Liver (tissue), 8 donors: ENCODE measurements at regions not wholly inside any gene's neighbourhood (a gene's known extent, or its start where the extent isn't known, plus 50 kb on each side); places are given as distances from the start of the nearest gene placed in this dataset.

Experiments
- DNase-seq: peaks from one replicate; pipeline ENCODE4 v3.0.0-alpha.2; 2017; ENCODE audit warnings: low spot score
- H3K27ac ChIP-seq, 2 donors: one replicate each; pipeline ENCODE4 v1.7.0; 2013; ENCODE audit warnings: inconsistent platforms in 2 of 2, low read length in 2 of 2, control low read depth in 1 of 2, low read depth in 1 of 2, mild to moderate bottlenecking in 1 of 2
- H3K27me3 ChIP-seq, 4 donors: one replicate each; pipeline versions ENCODE4 v1.6.1 to v1.7.0; 2013; ENCODE audit warnings: low read length in 3 of 4, inconsistent platforms in 1 of 4, mild to moderate bottlenecking in 1 of 4, moderate library complexity in 1 of 4; ENCODE audit not compliant: control insufficient read depth in 4 of 4, insufficient read depth in 4 of 4
- H3K36me3 ChIP-seq, 4 donors: one replicate each; pipeline versions ENCODE4 v1.6.1 to v1.7.0; 2013; ENCODE audit warnings: low read length in 3 of 4, mild to moderate bottlenecking in 3 of 4, low read depth in 1 of 4, moderate library complexity in 1 of 4; ENCODE audit not compliant: control insufficient read depth in 4 of 4, insufficient read depth in 3 of 4
- H3K4me1 ChIP-seq, 4 donors: one replicate each; pipeline versions ENCODE4 v1.6.1 to v1.7.0; 2013; ENCODE audit warnings: low read length in 3 of 4, mild to moderate bottlenecking in 3 of 4, moderate library complexity in 1 of 4; ENCODE audit not compliant: control insufficient read depth in 4 of 4, insufficient read depth in 4 of 4
- H3K4me3 ChIP-seq, 3 donors: one replicate each; pipeline versions ENCODE4 v1.6.1 to v1.7.0; 2013; ENCODE audit warnings: low read length in 3 of 3, control low read depth in 1 of 3, low read depth in 1 of 3, mild to moderate bottlenecking in 1 of 3
- H3K9ac ChIP-seq, 2 donors: one replicate each; pipeline ENCODE4 v1.7.0; 2013; ENCODE audit warnings: low read length in 2 of 2, mild to moderate bottlenecking in 2 of 2, moderate library complexity in 2 of 2, control low read depth in 1 of 2, low read depth in 1 of 2
- H3K9me3 ChIP-seq, 4 donors: one replicate each; pipeline versions ENCODE4 v1.6.1 to v1.7.0; 2013; ENCODE audit warnings: low read length in 3 of 4; ENCODE audit not compliant: control insufficient read depth in 4 of 4
- ATF3 ChIP-seq: IDR thresholded peaks from 2 replicates; pipeline ENCODE4 v1.6.1; 2016; ENCODE audit warnings: antibody characterized with exemption
- CTCF ChIP-seq: fragments of 150-350 bp; IDR thresholded peaks from 2 replicates; pipeline ENCODE4 v1.5.1; 2017; ENCODE audit warnings: improper control_type of control experiment, low read depth, low read length; ENCODE audit not compliant: missing input control
- EGR1 ChIP-seq, 2 donors: IDR thresholded peaks; 2 replicates each; pipeline ENCODE4 v1.6.1; 2016 to 2018; ENCODE audit warnings: antibody characterized with exemption in 2 of 2, low read depth in 2 of 2
- FOXA1 ChIP-seq: IDR thresholded peaks from 2 replicates; pipeline ENCODE4 v1.6.1; 2016; ENCODE audit warnings: antibody characterized with exemption
- FOXA2 ChIP-seq: IDR thresholded peaks from 2 replicates; pipeline ENCODE4 v1.6.1; 2016; ENCODE audit warnings: antibody characterized with exemption
- GABPA ChIP-seq, 2 donors: IDR thresholded peaks in 1 of 2; conservative IDR thresholded peaks in 1 of 2; 2 replicates each; pipeline ENCODE4 v1.6.1; 2016; ENCODE audit warnings: antibody characterized with exemption in 2 of 2, mild to moderate bottlenecking in 1 of 2, moderate library complexity in 1 of 2
- HNF4G ChIP-seq: IDR thresholded peaks from 2 replicates; pipeline ENCODE4 v1.6.1; 2016; ENCODE audit warnings: antibody characterized with exemption
- JUND ChIP-seq, 2 donors: IDR thresholded peaks; 2 replicates each; pipeline ENCODE4 v1.6.1; 2016; ENCODE audit warnings: antibody characterized with exemption in 2 of 2
- MAX ChIP-seq: IDR thresholded peaks from 2 replicates; pipeline ENCODE4 v1.6.1; 2016; ENCODE audit warnings: antibody characterized with exemption
- NR2F2 ChIP-seq: IDR thresholded peaks from 2 replicates; pipeline ENCODE4 v1.6.1; 2016; ENCODE audit warnings: antibody characterized with exemption
- RAD21 ChIP-seq, 2 donors: IDR thresholded peaks; 2 replicates each; pipeline ENCODE4 v1.6.1; 2016; ENCODE audit warnings: antibody characterized with exemption in 2 of 2, mild to moderate bottlenecking in 2 of 2
- REST ChIP-seq: IDR thresholded peaks from 2 replicates; pipeline ENCODE4 v1.6.1; 2016; ENCODE audit warnings: antibody characterized with exemption, mild to moderate bottlenecking
- RXRA ChIP-seq, 2 donors: IDR thresholded peaks; 2 replicates each; pipeline ENCODE4 v1.6.1; 2017 to 2018; ENCODE audit warnings: antibody characterized with exemption in 2 of 2, mild to moderate bottlenecking in 1 of 2
- SP1 ChIP-seq: IDR thresholded peaks from 2 replicates; pipeline ENCODE4 v1.6.1; 2018; ENCODE audit warnings: antibody characterized with exemption, mild to moderate bottlenecking
- TAF1 ChIP-seq: conservative IDR thresholded peaks from 2 replicates; pipeline ENCODE4 v1.6.1; 2016; ENCODE audit warnings: antibody characterized with exemption, mild to moderate bottlenecking
- YY1 ChIP-seq: IDR thresholded peaks from 2 replicates; pipeline ENCODE4 v1.6.1; 2016; ENCODE audit warnings: antibody characterized with exemption, mild to moderate bottlenecking
- ZBTB33 ChIP-seq: IDR thresholded peaks from 2 replicates; pipeline ENCODE4 v1.6.1; 2016; ENCODE audit warnings: antibody characterized with exemption
- WGBS: extraction: QIAGEN DNeasy Blood & Tissue Kit; methylation state at CpG from one replicate; pipeline ENCODE4 v1.1.7; 2013; 5-methylcytosine and 5-hydroxymethylcytosine counted together
- donor health status: healthy.
- donor health status: healthy.
- donor health status: healthy.
- donor health status: healthy.
- donor health status: healthy.

GRCh38 chrX:106356580-106356979, 188.5 kb downstream of the PWWP3B start (continued):
- no peak for TF ChIP-seq CTCF
- no peak for TF ChIP-seq RAD21 (IDR thresholded peaks at IDR 0.05)
- TF ChIP-seq EGR1 (IDR thresholded peaks at IDR 0.05; ENCODE audit: low read depth in 2 of 2): no peak
- TF ChIP-seq RXRA (IDR thresholded peaks at IDR 0.05): no peak
- TF ChIP-seq YY1: no peak
- no peak for TF ChIP-seq TAF1

GRCh38 chrX:106363214-106363613, 195.1 kb downstream of the PWWP3B start:
- H3K27me3 ChIP-seq: peaks cover 0 to 3% (median 0%) of the 10 kb centered on the region in 4 donors
- H3K27ac ChIP-seq: no peak overlapping the region
- TF ChIP-seq REST (no peak), ZBTB33 (no peak), RXRA (IDR thresholded peaks at IDR 0.05) (no peak), NR2F2 (no peak), FOXA1 (no peak), ATF3 (no peak), JUND (IDR thresholded peaks at IDR 0.05) (no peak)
- no peak overlapping the region for H3K4me3 ChIP-seq
- H3K36me3 ChIP-seq: no peaks in the 10 kb centered on the region
- H3K9ac ChIP-seq: no peak overlapping the region
- 82% methylated on average over 5 of the region's 5 CpGs for WGBS
- no peaks in the 10 kb centered on the region for H3K9me3 ChIP-seq
- H3K4me1 ChIP-seq: no peaks in the 10 kb centered on the region
- DNase-seq: no peak

GRCh38 chrX:106378616-106379015, 210.5 kb downstream of the PWWP3B start:
- Histone ChIP-seq H3K4me3 (no peak overlapping the region), H3K9me3 (no peaks in the 10 kb centered on the region), H3K4me1 (no peaks in the 10 kb centered on the region), H3K9ac (no peak overlapping the region), H3K36me3 (no peaks in the 10 kb centered on the region), H3K27me3 (no peaks in the 10 kb centered on the region), H3K27ac (no peak overlapping the region)
- 49% methylated on average over 1 of the region's 1 CpG for whole genome bisulfite sequencing
- no peak for DNase-seq
- no peak for TF ChIP-seq RAD21 (IDR thresholded peaks at IDR 0.05)
- no peak for TF ChIP-seq FOXA2
- no peak for TF ChIP-seq TAF1
- no peak for TF ChIP-seq GABPA (IDR thresholded peaks at IDR 0.05 in 1 of 2, conservative IDR thresholded peaks at IDR 0.05 in 1 of 2)
- TF ChIP-seq NR2F2: no peak
- TF ChIP-seq SP1: no peak
- TF ChIP-seq MAX: no peak
- no peak for TF ChIP-seq ATF3
- TF ChIP-seq YY1: no peak
- no peak for TF ChIP-seq RXRA (IDR thresholded peaks at IDR 0.05)
- TF ChIP-seq CTCF: no peak
- no peak for TF ChIP-seq REST
- TF ChIP-seq HNF4G: no peak
